ENCODE measurements at regions not wholly inside any gene's neighbourhood (a gene's known extent, or its start where the extent isn't known, plus 50 kb on each side); places are given as distances from the start of the nearest gene placed in this dataset.
"Not testable (repeated sequence)": the region's sequence is repeated elsewhere in the genome, so short reads cannot be mapped to it uniquely, and the experiment has no call there.

GRCh38 chr16:16638714-16639113 lies 259.8 kb downstream of the NPIPA7 start:
- TF ChIP-seq CTCF (conservative IDR thresholded peaks at IDR 0.05 in 1 of 2, IDR thresholded peaks at IDR 0.05 in 1 of 2; ENCODE audit: low read depth in 1 of 2, low read length in 2 of 2); EZH2 (IDR thresholded peaks at IDR 0.05; ENCODE audit: low read length, missing control alignments): not testable (repeated sequence)
